ENCODE measurements at regions not wholly inside any gene's neighbourhood (a gene's known extent, or its start where the extent isn't known, plus 50 kb on each side); places are given as distances from the start of the nearest gene placed in this dataset.

- no peak overlapping the region for H3K9ac ChIP-seq (ENCODE audit: low read length)
- no peak overlapping the region for H4K8ac ChIP-seq (ENCODE audit: low read length)
- H2AFZ ChIP-seq (ENCODE audit: low read depth, low read length): no peak overlapping the region
- no peak overlapping the region for H4K91ac ChIP-seq (ENCODE audit: low read length)
- no peak overlapping the region for H2AK5ac ChIP-seq (ENCODE audit: low read length, severe bottlenecking)
- H3K4me2 ChIP-seq (ENCODE audit: low read length, poor library complexity, severe bottlenecking): no peak overlapping the region
- H3K4ac ChIP-seq (ENCODE audit: low read depth in 1 of 2, low read length in 2 of 2): no peak overlapping the region
- H3K23ac ChIP-seq (ENCODE audit: low read length in 2 of 2): no peak overlapping the region
- no peak overlapping the region for H3K14ac ChIP-seq (ENCODE audit: low read length in 2 of 2)
- no peaks in the 10 kb centered on the region for H3K9me3 ChIP-seq (ENCODE audit: control insufficient read depth, low read length)
- no peak overlapping the region for H2BK15ac ChIP-seq (ENCODE audit: low read depth, poor library complexity, severe bottlenecking)
- WGBS: no CpG with 5 or more reads among the region's 1 CpG
- no peak overlapping the region for H3K4me3 ChIP-seq (ENCODE audit: insufficient read depth in 1 of 2, low read depth in 1 of 2, low read length in 2 of 2)
- no peaks in the 10 kb centered on the region for H3K27me3 ChIP-seq (ENCODE audit: control insufficient read depth in 1 of 2, insufficient read depth in 1 of 2, low read length in 2 of 2)
- DNase-seq: no peak
- no peak overlapping the region for H2BK12ac ChIP-seq (ENCODE audit: low read length in 2 of 2)
- peak overlapping the region; percentile 30 for H3K27ac ChIP-seq (ENCODE audit: low read length, poor library complexity, severe bottlenecking)
- H3K79me1 ChIP-seq (replicated peaks; ENCODE audit: low read length, poor library complexity, severe bottlenecking): no peaks in the 10 kb centered on the region
- H3K4me1 ChIP-seq (ENCODE audit: control insufficient read depth, insufficient read depth, low read depth, low read length): no peaks in the 10 kb centered on the region
- no peak overlapping the region for H2BK5ac ChIP-seq (ENCODE audit: low read depth, low read length, poor library complexity, severe bottlenecking)
- H3K18ac ChIP-seq (ENCODE audit: low read depth in 1 of 2, low read length in 2 of 2): no peak overlapping the region
- no peak overlapping the region for H2BK120ac ChIP-seq (ENCODE audit: low read depth, low read length)
- H3K36me3 ChIP-seq (ENCODE audit: control insufficient read depth in 1 of 2, insufficient read depth in 2 of 2, low read depth in 1 of 2, low read length in 2 of 2): no peaks in the 10 kb centered on the region
Measured at GRCh38 chr2:17429130-17429529, 89.1 kb downstream of the RAD51AP2 start.

- Histone ChIP-seq H2BK12ac (ENCODE audit: low read length in 2 of 2) (no peak overlapping the region), H2BK5ac (ENCODE audit: low read depth, low read length, poor library complexity, severe bottlenecking) (no peak overlapping the region), H2BK15ac (ENCODE audit: low read depth, poor library complexity, severe bottlenecking) (no peak overlapping the region), H3K23ac (ENCODE audit: low read length in 2 of 2) (no peak overlapping the region), H2AFZ (ENCODE audit: low read depth, low read length) (no peak overlapping the region), H2BK120ac (ENCODE audit: low read depth, low read length) (no peak overlapping the region), H3K9ac (ENCODE audit: low read length) (no peak overlapping the region), H3K27ac (ENCODE audit: low read length, poor library complexity, severe bottlenecking) (no peak overlapping the region), H3K36me3 (ENCODE audit: control insufficient read depth in 1 of 2, insufficient read depth in 2 of 2, low read depth in 1 of 2, low read length in 2 of 2) (no peaks in the 10 kb centered on the region), H3K27me3 (ENCODE audit: control insufficient read depth in 1 of 2, insufficient read depth in 1 of 2, low read length in 2 of 2) (no peaks in the 10 kb centered on the region), H4K91ac (ENCODE audit: low read length) (no peak overlapping the region), H2AK5ac (ENCODE audit: low read length, severe bottlenecking) (no peak overlapping the region), H3K4ac (ENCODE audit: low read depth in 1 of 2, low read length in 2 of 2) (no peak overlapping the region), H3K4me3 (ENCODE audit: insufficient read depth in 1 of 2, low read depth in 1 of 2, low read length in 2 of 2) (no peak overlapping the region), H3K79me1 (replicated peaks; ENCODE audit: low read length, poor library complexity, severe bottlenecking) (no peaks in the 10 kb centered on the region), H3K18ac (ENCODE audit: low read depth in 1 of 2, low read length in 2 of 2) (no peak overlapping the region), H3K9me3 (ENCODE audit: control insufficient read depth, low read length) (no peaks in the 10 kb centered on the region), H3K4me1 (ENCODE audit: control insufficient read depth, insufficient read depth, low read depth, low read length) (no peaks in the 10 kb centered on the region), H3K14ac (ENCODE audit: low read length in 2 of 2) (no peak overlapping the region), H4K8ac (ENCODE audit: low read length) (no peak overlapping the region), H3K4me2 (ENCODE audit: low read length, poor library complexity, severe bottlenecking) (no peak overlapping the region)
- no peak for DNase-seq
- no CpG with 5 or more reads among the region's 1 CpG for WGBS
Measured at GRCh38 chr2:17427401-17427800, 90.8 kb downstream of the RAD51AP2 start.

- H2BK12ac ChIP-seq (ENCODE audit: low read length in 2 of 2): no peak overlapping the region
- 75% methylated on average over 1 of the region's 1 CpG for WGBS
Measured at GRCh38 chr2:17426743-17427142, 91.5 kb downstream of the RAD51AP2 start.

GRCh38 chr2:17422061-17422460 lies 96.2 kb downstream of the RAD51AP2 start:
- H3K4me3 ChIP-seq (ENCODE audit: insufficient read depth in 1 of 2, low read depth in 1 of 2, low read length in 2 of 2): no peak overlapping the region
- peaks cover 1% of the 10 kb centered on the region for H3K4me1 ChIP-seq (ENCODE audit: control insufficient read depth, insufficient read depth, low read depth, low read length)
- no peaks in the 10 kb centered on the region for H3K9me3 ChIP-seq (ENCODE audit: control insufficient read depth, low read length)
- no peak overlapping the region for H3K4ac ChIP-seq (ENCODE audit: low read depth in 1 of 2, low read length in 2 of 2)
- H3K9ac ChIP-seq (ENCODE audit: low read length): no peak overlapping the region
- no peak overlapping the region for H3K4me2 ChIP-seq (ENCODE audit: low read length, poor library complexity, severe bottlenecking)
- no peak overlapping the region for H2BK15ac ChIP-seq (ENCODE audit: low read depth, poor library complexity, severe bottlenecking)
- no peak overlapping the region for H2BK12ac ChIP-seq (ENCODE audit: low read length in 2 of 2)
- H4K91ac ChIP-seq (ENCODE audit: low read length): no peak overlapping the region
- H4K8ac ChIP-seq (ENCODE audit: low read length): no peak overlapping the region
- H3K36me3 ChIP-seq (ENCODE audit: control insufficient read depth in 1 of 2, insufficient read depth in 2 of 2, low read depth in 1 of 2, low read length in 2 of 2): no peaks in the 10 kb centered on the region
- no peak overlapping the region for H3K14ac ChIP-seq (ENCODE audit: low read length in 2 of 2)
- no peak overlapping the region for H2BK5ac ChIP-seq (ENCODE audit: low read depth, low read length, poor library complexity, severe bottlenecking)
- no peak overlapping the region for H2AK5ac ChIP-seq (ENCODE audit: low read length, severe bottlenecking)
- H2BK120ac ChIP-seq (ENCODE audit: low read depth, low read length): no peak overlapping the region
- H3K27me3 ChIP-seq (ENCODE audit: control insufficient read depth in 1 of 2, insufficient read depth in 1 of 2, low read length in 2 of 2): no peaks in the 10 kb centered on the region
- no peak for DNase-seq
- peak overlapping the region; percentile 84 for H3K27ac ChIP-seq (ENCODE audit: low read length, poor library complexity, severe bottlenecking)
- H3K23ac ChIP-seq (ENCODE audit: low read length in 2 of 2): no peak overlapping the region
- no peak overlapping the region for H2AFZ ChIP-seq (ENCODE audit: low read depth, low read length)
- no peaks in the 10 kb centered on the region for H3K79me1 ChIP-seq (replicated peaks; ENCODE audit: low read length, poor library complexity, severe bottlenecking)
- no peak overlapping the region for H3K18ac ChIP-seq (ENCODE audit: low read depth in 1 of 2, low read length in 2 of 2)

More at GRCh38 chr2:17426743-17427142, 91.5 kb downstream of the RAD51AP2 start:
- no peak overlapping the region for H3K4me2 ChIP-seq (ENCODE audit: low read length, poor library complexity, severe bottlenecking)
- no peak overlapping the region for H3K18ac ChIP-seq (ENCODE audit: low read depth in 1 of 2, low read length in 2 of 2)
- H3K79me1 ChIP-seq (replicated peaks; ENCODE audit: low read length, poor library complexity, severe bottlenecking): no peaks in the 10 kb centered on the region
- H3K23ac ChIP-seq (ENCODE audit: low read length in 2 of 2): no peak overlapping the region
- no peaks in the 10 kb centered on the region for H3K4me1 ChIP-seq (ENCODE audit: control insufficient read depth, insufficient read depth, low read depth, low read length)
- H2AFZ ChIP-seq (ENCODE audit: low read depth, low read length): no peak overlapping the region
- H3K9me3 ChIP-seq (ENCODE audit: control insufficient read depth, low read length): no peaks in the 10 kb centered on the region
- no peaks in the 10 kb centered on the region for H3K27me3 ChIP-seq (ENCODE audit: control insufficient read depth in 1 of 2, insufficient read depth in 1 of 2, low read length in 2 of 2)
- no peak for DNase-seq
- H2BK5ac ChIP-seq (ENCODE audit: low read depth, low read length, poor library complexity, severe bottlenecking): no peak overlapping the region
- H2BK120ac ChIP-seq (ENCODE audit: low read depth, low read length): no peak overlapping the region
- H3K4me3 ChIP-seq (ENCODE audit: insufficient read depth in 1 of 2, low read depth in 1 of 2, low read length in 2 of 2): no peak overlapping the region
- H4K8ac ChIP-seq (ENCODE audit: low read length): no peak overlapping the region
- H3K36me3 ChIP-seq (ENCODE audit: control insufficient read depth in 1 of 2, insufficient read depth in 2 of 2, low read depth in 1 of 2, low read length in 2 of 2): no peaks in the 10 kb centered on the region
- no peak overlapping the region for H2BK15ac ChIP-seq (ENCODE audit: low read depth, poor library complexity, severe bottlenecking)
- peak overlapping the region; percentile 87 for H3K27ac ChIP-seq (ENCODE audit: low read length, poor library complexity, severe bottlenecking)
- H3K14ac ChIP-seq (ENCODE audit: low read length in 2 of 2): no peak overlapping the region
- no peak overlapping the region for H3K9ac ChIP-seq (ENCODE audit: low read length)
- H4K91ac ChIP-seq (ENCODE audit: low read length): no peak overlapping the region
- H2AK5ac ChIP-seq (ENCODE audit: low read length, severe bottlenecking): no peak overlapping the region
- H3K4ac ChIP-seq (ENCODE audit: low read depth in 1 of 2, low read length in 2 of 2): no peak overlapping the region

Data from mesenchymal stem cell (in vitro differentiated cells and primary cell).